HS-5 (cell line): ENCODE measurements at regions not wholly inside any gene's neighbourhood (a gene's known extent, or its start where the extent isn't known, plus 50 kb on each side); places are given as distances from the start of the nearest gene placed in this dataset.

Experiments
- DNase-seq: peaks from one replicate; pipeline ENCODE4 v3.0.0-alpha.2; 2012; ENCODE audit warnings: low read depth

DNA sequence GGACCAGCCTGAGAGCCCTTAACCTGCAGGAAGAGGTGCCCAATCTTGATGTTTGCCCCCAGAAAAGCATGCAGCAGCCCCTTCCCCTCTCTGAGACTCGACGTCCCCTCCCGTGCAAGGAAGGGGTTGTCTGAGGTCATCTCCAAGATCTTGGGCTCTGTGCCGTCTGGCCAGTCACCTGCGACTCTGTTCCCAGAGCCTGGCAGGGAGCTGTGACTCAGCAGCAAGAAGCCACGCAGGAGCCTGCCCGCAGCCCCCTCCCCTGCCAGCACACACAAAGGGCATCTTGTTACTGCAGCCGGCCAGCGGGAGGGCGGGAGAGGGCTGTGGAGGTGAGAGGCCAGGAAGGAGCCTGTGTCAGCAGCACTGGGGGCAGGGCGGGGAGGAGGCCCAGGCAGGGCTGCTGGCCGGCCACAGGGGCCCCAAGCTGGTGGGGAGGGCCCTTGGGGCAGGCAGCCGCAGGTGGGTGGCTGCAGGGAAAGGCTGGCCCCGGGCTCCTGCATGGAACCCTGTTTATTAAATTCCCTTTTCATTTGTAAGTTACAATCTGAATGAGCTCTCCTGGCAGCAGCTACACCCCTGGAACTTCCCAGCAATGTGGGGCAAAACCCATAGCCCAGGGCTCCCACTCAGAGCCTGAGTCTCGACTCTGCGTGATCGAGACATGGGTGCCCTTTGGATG is 103.7 kb upstream of the ZMIZ1 start:
- no peak for DNase-seq

GRCh38 chr10:78966182-78966787 is 102.5 kb upstream of the ZMIZ1 start:
- no peak for DNase-seq

- no peak for DNase-seq
Measured at GRCh38 chr10:78966844-78967488, 101.8 kb upstream of the ZMIZ1 start.

GRCh38 chr10:78968300-78968942 is 100.3 kb upstream of the ZMIZ1 start:
- DNase-seq = no peak

DNA sequence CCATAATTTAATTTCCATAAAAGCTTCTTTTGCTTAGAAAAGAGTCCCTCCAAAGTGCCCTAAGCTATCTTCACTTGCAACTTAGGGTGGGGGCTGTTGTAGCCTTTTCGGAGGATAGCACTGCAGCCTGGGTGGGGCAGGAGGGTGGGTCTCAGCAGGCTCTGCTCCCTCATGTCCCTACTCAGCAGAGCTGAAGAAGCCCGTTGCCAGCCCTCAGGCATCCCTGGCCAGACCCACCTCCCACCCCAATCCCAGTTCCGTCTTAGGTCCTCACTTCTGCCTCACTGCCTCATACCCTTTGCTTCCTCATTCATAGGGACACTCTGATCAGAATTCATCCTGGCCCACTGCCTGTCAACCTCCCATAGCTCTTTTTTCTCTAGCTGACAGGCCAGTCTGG is 99.8 kb upstream of the ZMIZ1 start:
- DNase-seq = no peak

- no peak for DNase-seq
Measured at GRCh38 chr10:78969719-78970118, 99.0 kb upstream of the ZMIZ1 start.

DNA sequence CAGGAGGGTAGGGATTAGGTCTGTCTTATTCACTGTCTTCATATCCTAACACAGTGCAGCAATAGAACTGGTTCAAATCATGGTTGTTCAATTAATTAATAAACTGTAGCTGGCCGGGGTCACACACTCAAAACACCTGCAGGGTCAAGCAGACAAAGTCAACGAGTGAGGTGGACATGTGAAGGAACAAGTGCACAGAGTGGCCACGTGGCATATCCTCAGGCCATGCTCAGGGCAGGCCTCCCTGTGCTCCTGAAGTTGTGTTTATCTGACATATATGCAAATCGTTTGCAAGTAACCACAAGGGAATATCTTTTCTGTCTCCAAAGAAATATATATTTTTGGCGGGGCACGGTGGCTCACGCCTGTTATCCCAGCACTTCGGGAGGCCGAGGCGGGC is 98.5 kb upstream of the ZMIZ1 start:
- no peak for DNase-seq

DNA sequence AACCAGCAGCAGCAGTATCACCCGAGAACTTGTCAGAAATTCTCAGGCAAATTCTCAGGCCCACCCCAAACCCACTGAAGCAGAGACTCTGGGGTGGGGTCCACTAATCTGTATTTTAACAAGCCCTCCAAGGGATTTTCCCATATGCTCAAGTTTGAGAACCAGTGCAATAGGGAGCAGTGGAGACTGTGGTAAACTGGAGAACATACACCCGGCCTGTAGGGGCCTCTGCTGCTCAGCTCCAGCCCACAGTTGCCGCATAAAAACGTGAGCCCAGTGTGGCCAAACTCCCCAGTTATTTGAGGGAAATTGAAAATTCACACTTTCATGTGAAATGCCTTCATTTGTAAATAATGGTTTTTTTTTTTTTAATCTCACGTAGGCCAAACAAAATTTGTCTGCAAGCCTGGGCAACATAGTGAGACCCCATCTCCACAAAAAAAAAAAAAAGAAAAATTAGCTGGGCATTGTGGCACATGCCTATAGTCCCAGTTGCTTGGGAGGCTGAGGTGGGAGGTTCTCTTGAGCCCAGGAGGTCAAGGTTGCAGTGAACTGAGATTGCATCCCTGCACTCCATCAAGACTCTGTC is 97.6 kb upstream of the ZMIZ1 start:
- DNase-seq = no peak

DNA sequence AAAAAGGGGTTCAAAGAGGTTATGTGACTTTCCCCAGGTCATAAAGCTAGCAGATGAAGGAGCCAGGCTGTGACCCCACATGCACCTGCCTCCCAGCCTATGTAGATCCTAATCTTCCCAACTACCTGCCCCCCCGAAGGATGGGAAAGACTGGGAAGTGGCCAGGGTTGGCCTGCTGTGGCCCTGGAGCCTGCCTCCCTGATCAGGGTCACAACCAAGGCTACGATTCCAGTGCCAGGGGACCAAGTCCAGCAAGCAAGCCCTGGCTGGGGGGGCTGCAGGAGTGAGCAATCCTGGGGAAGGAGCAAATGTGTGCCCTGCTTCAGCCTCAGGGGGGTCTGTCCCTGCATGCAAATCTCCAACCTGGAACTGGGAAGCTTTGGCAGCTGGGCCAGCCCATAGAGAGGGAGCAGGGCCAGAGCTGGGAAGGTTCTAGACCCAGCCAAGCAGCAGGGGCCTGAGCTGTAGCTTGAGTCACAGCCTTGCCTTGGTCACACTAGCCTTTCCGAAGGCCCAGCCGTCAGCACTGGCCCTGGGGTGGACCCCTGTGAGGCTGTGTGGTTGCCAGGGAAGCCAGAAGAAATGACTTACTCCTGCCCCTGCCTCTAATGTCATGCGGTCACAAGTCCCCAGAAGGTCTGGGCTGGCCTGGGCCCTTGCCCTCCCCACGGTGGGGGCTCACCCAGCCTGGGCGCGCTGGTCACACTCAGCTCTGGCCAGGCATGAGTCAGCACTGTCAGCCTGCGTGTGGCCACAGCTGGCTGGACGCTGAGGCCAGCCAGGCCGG is 96.4 kb upstream of the ZMIZ1 start:
- peak; percentile 16 for DNase-seq

- DNase-seq = peak; percentile 65
Measured at GRCh38 chr10:78972947-78973900, 95.5 kb upstream of the ZMIZ1 start.

- peak; percentile 82 for DNase-seq
Measured at GRCh38 chr10:78973901-78974616, 94.7 kb upstream of the ZMIZ1 start.

- DNase-seq = no peak
Measured at GRCh38 chr10:78974617-78975317, 94.0 kb upstream of the ZMIZ1 start.

GRCh38 chr10:78975926-78976325 is 92.8 kb upstream of the ZMIZ1 start:
- no peak for DNase-seq

DNA sequence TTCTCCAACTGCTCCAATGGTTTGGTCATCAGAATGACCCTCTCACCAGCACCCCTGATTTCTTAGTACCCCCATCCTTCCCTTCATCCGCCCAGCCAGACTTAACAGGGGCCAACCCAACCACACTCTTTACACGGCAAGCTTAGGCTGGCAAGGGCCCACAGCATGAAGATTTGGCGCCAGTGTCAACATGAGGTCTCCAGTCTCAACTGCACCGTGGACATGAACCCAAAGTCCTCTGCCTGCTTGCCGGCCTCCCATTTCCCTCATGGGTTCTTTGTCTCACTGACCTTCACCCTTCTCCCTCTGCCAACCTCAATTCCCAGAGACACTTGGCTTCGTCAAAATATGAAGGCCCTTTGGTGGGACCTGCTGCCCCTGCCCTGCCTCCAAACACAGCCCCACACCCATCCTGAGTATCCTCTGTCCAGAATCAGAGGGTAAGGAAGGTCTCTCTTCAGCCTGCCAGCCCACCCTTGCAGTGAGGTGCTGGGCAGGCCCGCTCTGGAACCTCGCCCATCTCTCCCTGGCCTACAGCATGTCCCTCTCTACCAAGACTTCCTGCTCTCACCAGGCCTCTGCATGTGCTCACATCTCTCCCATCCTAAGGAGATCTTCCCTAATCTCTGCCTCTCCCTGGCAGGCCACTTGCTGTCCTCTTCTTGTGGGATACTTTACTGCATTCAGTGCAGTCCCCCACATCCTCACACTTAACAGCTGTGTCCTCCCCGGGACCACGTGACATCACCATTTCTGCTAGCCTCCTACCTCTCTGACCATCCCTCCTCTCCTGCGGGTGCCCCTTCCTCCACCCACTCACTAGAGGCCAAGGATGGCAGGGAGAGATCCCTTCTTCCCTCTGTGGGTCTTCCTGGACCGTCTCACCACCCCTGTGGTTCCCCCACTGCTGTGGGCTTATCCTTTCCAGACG is 91.7 kb upstream of the ZMIZ1 start:
- no peak for DNase-seq

GRCh38 chr10:78979938-78980337 is 88.8 kb upstream of the ZMIZ1 start:
- DNase-seq = no peak

DNA sequence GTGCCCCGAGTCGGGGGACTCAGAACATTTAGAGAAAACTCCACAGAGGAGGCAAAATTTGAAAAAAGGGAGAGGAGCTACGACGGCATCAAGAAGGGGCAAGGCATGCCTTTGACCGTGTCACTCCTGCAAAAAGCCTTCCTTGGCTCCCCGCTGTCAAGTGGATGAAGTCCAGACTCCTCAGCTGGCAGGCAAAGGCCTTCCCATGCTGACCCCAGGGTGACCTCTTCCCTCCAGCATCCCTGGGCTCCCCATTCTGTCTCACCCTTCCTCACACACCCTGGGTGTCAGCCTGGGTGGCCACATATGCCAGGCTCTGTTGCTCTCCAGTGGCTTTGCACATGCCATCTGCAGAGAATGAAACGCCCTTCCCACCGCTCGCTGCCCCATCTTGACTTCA is 88.4 kb upstream of the ZMIZ1 start:
- DNase-seq = no peak

DNA sequence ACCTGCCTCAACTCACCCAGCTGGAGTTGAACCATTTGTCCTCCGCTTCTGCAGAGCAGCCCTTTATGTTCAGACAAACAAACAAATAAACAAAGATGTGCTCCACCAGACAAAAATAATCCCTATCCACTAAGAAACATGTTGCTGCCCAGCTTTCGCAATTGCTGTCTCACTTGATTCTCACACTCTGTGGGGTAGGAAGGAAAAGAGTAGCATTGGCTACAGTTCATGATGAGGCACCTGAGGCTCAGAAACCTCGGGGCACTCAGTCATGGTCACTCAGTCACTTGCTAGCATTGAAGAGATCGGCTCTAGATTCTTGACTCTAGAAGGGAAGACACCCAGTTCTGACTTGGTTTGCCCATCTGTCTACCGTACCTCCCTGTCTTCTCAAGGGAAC is 88.0 kb upstream of the ZMIZ1 start:
- DNase-seq = no peak

- DNase-seq = no peak
Measured at GRCh38 chr10:78981257-78981969, 87.4 kb upstream of the ZMIZ1 start.
